ENCODE measurements at regions not wholly inside any gene's neighbourhood (a gene's known extent, or its start where the extent isn't known, plus 50 kb on each side); places are given as distances from the start of the nearest gene placed in this dataset.

DNA sequence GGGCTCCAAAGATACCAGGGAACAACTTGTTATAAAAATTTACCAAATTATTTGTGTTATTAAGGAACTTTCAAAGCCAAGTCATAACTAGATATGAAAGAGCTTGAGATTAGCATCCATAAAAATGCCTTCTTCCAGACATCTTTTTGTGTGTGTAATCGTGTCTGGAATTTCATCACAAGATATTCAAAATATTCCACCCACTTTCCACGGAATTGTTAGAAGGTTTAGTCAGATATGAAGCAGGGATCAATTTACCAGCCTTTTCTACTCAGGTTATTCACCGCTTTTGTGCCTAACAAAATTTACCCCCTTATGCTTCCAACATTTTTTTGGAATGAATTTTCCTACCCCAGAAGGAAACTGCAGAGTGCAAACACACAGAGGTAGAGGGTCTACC is 130.2 kb upstream of the ACVR2A start:
- Histone ChIP-seq H3K9me2 (ENCODE audit: insufficient read depth) (no peaks in the 10 kb centered on the region), H3K9me3 (ENCODE audit: control insufficient read depth in 1 of 2, insufficient read depth in 1 of 2, low read depth in 1 of 2, low read length in 2 of 2) (no peaks in the 10 kb centered on the region), H3K9ac (ENCODE audit: low read length) (no peak overlapping the region), H3K36me3 (ENCODE audit: control insufficient read depth in 1 of 2, insufficient read depth in 2 of 2, low read length in 2 of 2) (no peaks in the 10 kb centered on the region), H2AFZ (ENCODE audit: low read depth, low read length, poor library complexity, severe bottlenecking) (no peak overlapping the region), H4K20me1 (ENCODE audit: insufficient read depth) (no peaks in the 10 kb centered on the region), H3K27me3 (ENCODE audit: insufficient read depth, low read length) (no peaks in the 10 kb centered on the region), H3K4me2 (ENCODE audit: low read length) (no peak overlapping the region), H3K4me1 (ENCODE audit: control insufficient read depth in 1 of 2, insufficient read depth in 2 of 2, low read length in 2 of 2) (no peaks in the 10 kb centered on the region), H3K79me2 (ENCODE audit: insufficient read depth, low read length) (no peaks in the 10 kb centered on the region), H3K27ac (ENCODE audit: low read depth, low read length) (no peak overlapping the region), H3K4me3 (replicated peaks in 1 of 2; ENCODE audit: low read depth in 1 of 2, low read length in 2 of 2) (no peak overlapping the region)
- intact Hi-C loops (cut with micrococcal nuclease) = no loop called here
- ChIA-PET CTCF (no interaction called here), RAD21 (ENCODE audit: low non-redundant PET in 1 of 2, low total read pairs in 2 of 2, uncharacterized antibody in 2 of 2, unreplicated experiment in 2 of 2) (no interaction called here), POLR2A (no interaction called here)
- DNase-seq (ENCODE audit: low read depth, low spot score) (no peak), ATAC-seq (no peak)
- TF ChIP-seq, protein P1, sequence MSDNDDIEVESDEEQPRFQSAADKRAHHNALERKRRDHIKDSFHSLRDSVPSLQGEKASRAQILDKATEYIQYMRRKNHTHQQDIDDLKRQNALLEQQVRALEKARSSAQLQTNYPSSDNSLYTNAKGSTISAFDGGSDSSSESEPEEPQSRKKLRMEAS (IDR thresholded peaks at IDR 0.05) = no peak
- TF ChIP-seq CBX3 (IDR thresholded peaks at IDR 0.05; ENCODE audit: low read depth) (no peak), FOSL1 (IDR thresholded peaks at IDR 0.05; ENCODE audit: low read depth) (no peak), SP1 (IDR thresholded peaks at IDR 0.05; ENCODE audit: low read depth) (no peak), TCF7L2 (IDR thresholded peaks at IDR 0.05; ENCODE audit: borderline replicate concordance, extremely low read depth, insufficient read depth, insufficient read length) (no peak), YY1 (IDR thresholded peaks at IDR 0.05; ENCODE audit: extremely low read depth, insufficient replicate concordance, low read depth, low read length) (no peak), ZFX (IDR thresholded peaks at IDR 0.05) (no peak), SRF (IDR thresholded peaks at IDR 0.05; ENCODE audit: low read depth) (no peak), RAD21 (IDR thresholded peaks at IDR 0.05; ENCODE audit: low read depth) (no peak), ELF1 (IDR thresholded peaks at IDR 0.05; ENCODE audit: borderline replicate concordance, low read depth) (no peak), SIN3A (IDR thresholded peaks at IDR 0.05; ENCODE audit: low read depth) (no peak), CEBPB (IDR thresholded peaks at IDR 0.05; ENCODE audit: low read depth) (no peak), ZNF274 (IDR thresholded peaks at IDR 0.05; ENCODE audit: low read depth, low read length) (no peak), EZH2 (IDR thresholded peaks at IDR 0.05) (no peak)
- TF ChIP-seq, protein P2, sequence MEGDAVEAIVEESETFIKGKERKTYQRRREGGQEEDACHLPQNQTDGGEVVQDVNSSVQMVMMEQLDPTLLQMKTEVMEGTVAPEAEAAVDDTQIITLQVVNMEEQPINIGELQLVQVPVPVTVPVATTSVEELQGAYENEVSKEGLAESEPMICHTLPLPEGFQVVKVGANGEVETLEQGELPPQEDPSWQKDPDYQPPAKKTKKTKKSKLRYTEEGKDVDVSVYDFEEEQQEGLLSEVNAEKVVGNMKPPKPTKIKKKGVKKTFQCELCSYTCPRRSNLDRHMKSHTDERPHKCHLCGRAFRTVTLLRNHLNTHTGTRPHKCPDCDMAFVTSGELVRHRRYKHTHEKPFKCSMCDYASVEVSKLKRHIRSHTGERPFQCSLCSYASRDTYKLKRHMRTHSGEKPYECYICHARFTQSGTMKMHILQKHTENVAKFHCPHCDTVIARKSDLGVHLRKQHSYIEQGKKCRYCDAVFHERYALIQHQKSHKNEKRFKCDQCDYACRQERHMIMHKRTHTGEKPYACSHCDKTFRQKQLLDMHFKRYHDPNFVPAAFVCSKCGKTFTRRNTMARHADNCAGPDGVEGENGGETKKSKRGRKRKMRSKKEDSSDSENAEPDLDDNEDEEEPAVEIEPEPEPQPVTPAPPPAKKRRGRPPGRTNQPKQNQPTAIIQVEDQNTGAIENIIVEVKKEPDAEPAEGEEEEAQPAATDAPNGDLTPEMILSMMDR (IDR thresholded peaks at IDR 0.05 in 2 of 3, conservative IDR thresholded peaks at IDR 0.05 in 1 of 3; ENCODE audit: borderline replicate concordance in 1 of 3, insufficient read depth in 1 of 3, low read depth in 2 of 3, low read length in 2 of 3) = no peak
- TF ChIP-seq, protein P3, sequence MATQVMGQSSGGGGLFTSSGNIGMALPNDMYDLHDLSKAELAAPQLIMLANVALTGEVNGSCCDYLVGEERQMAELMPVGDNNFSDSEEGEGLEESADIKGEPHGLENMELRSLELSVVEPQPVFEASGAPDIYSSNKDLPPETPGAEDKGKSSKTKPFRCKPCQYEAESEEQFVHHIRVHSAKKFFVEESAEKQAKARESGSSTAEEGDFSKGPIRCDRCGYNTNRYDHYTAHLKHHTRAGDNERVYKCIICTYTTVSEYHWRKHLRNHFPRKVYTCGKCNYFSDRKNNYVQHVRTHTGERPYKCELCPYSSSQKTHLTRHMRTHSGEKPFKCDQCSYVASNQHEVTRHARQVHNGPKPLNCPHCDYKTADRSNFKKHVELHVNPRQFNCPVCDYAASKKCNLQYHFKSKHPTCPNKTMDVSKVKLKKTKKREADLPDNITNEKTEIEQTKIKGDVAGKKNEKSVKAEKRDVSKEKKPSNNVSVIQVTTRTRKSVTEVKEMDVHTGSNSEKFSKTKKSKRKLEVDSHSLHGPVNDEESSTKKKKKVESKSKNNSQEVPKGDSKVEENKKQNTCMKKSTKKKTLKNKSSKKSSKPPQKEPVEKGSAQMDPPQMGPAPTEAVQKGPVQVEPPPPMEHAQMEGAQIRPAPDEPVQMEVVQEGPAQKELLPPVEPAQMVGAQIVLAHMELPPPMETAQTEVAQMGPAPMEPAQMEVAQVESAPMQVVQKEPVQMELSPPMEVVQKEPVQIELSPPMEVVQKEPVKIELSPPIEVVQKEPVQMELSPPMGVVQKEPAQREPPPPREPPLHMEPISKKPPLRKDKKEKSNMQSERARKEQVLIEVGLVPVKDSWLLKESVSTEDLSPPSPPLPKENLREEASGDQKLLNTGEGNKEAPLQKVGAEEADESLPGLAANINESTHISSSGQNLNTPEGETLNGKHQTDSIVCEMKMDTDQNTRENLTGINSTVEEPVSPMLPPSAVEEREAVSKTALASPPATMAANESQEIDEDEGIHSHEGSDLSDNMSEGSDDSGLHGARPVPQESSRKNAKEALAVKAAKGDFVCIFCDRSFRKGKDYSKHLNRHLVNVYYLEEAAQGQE (IDR thresholded peaks at IDR 0.05; ENCODE audit: low read depth) = no peak
- TF ChIP-seq, protein P4, sequence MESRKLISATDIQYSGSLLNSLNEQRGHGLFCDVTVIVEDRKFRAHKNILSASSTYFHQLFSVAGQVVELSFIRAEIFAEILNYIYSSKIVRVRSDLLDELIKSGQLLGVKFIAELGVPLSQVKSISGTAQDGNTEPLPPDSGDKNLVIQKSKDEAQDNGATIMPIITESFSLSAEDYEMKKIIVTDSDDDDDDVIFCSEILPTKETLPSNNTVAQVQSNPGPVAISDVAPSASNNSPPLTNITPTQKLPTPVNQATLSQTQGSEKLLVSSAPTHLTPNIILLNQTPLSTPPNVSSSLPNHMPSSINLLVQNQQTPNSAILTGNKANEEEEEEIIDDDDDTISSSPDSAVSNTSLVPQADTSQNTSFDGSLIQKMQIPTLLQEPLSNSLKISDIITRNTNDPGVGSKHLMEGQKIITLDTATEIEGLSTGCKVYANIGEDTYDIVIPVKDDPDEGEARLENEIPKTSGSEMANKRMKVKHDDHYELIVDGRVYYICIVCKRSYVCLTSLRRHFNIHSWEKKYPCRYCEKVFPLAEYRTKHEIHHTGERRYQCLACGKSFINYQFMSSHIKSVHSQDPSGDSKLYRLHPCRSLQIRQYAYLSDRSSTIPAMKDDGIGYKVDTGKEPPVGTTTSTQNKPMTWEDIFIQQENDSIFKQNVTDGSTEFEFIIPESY (IDR thresholded peaks at IDR 0.05; ENCODE audit: extremely low read depth, insufficient replicate concordance, low read length) = no peak
- BruUV-seq (replicated peaks) = no TSS peak
